ENCODE measurements at regions not wholly inside any gene's neighbourhood (a gene's known extent, or its start where the extent isn't known, plus 50 kb on each side); places are given as distances from the start of the nearest gene placed in this dataset.

DNA sequence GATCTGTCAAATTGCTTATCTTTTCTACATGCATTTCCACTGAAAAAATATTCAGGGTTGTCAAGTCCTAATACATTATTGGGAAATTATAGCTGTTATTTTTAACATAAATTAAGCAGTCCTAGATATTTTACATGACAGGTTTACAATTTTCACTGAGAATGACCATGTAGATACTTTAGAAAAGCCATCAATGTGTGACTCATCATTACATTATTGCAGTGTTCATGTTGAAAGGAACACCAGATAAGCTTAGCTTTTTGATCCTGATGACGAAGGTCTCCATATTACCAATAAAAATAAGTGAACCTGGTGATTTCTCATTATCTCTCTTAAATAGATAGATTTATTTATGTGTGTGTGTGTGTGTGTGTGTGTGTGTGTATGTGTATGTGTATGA, 529.5 kb upstream of the PCDH15 start:
- Histone ChIP-seq H3K79me2 (replicated peaks; ENCODE audit: insufficient read depth, low read length) (no peaks in the 10 kb centered on the region), H3F3A (ENCODE audit: insufficient read depth, low read length, poor library complexity, severe bottlenecking) (no peaks in the 10 kb centered on the region), H3K9me3 (ENCODE audit: low read length) (no peaks in the 10 kb centered on the region), H3K9me2 (ENCODE audit: insufficient read depth, low read length) (no peaks in the 10 kb centered on the region), H3K27me3 (ENCODE audit: insufficient read depth, low read depth, low read length) (no peaks in the 10 kb centered on the region), H3K4me3 (ENCODE audit: low read length) (no peak overlapping the region), H4K20me1 (ENCODE audit: insufficient read depth) (no peaks in the 10 kb centered on the region), H3K4me2 (ENCODE audit: low read length) (no peak overlapping the region), H2AFZ (ENCODE audit: low read depth, low read length) (no peak overlapping the region), H3K27ac (ENCODE audit: low read length) (no peak overlapping the region), H3K36me3 (ENCODE audit: insufficient read depth, low read length) (no peaks in the 10 kb centered on the region), H3K9ac (ENCODE audit: low read length) (no peak overlapping the region)
- TF ChIP-seq, protein P1, sequence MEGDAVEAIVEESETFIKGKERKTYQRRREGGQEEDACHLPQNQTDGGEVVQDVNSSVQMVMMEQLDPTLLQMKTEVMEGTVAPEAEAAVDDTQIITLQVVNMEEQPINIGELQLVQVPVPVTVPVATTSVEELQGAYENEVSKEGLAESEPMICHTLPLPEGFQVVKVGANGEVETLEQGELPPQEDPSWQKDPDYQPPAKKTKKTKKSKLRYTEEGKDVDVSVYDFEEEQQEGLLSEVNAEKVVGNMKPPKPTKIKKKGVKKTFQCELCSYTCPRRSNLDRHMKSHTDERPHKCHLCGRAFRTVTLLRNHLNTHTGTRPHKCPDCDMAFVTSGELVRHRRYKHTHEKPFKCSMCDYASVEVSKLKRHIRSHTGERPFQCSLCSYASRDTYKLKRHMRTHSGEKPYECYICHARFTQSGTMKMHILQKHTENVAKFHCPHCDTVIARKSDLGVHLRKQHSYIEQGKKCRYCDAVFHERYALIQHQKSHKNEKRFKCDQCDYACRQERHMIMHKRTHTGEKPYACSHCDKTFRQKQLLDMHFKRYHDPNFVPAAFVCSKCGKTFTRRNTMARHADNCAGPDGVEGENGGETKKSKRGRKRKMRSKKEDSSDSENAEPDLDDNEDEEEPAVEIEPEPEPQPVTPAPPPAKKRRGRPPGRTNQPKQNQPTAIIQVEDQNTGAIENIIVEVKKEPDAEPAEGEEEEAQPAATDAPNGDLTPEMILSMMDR (IDR thresholded peaks at IDR 0.05; ENCODE audit: poor library complexity, severe bottlenecking) = no peak
- TF ChIP-seq SMC3 (conservative IDR thresholded peaks at IDR 0.05; ENCODE audit: poor library complexity) (no peak), RAD21 (conservative IDR thresholded peaks at IDR 0.05) (no peak), EZH2 (IDR thresholded peaks at IDR 0.05; ENCODE audit: borderline replicate concordance, insufficient read depth, low read length, poor library complexity, severe bottlenecking) (no peak), POLR2AphosphoS5 (IDR thresholded peaks at IDR 0.05) (no peak), TAF1 (IDR thresholded peaks at IDR 0.05; ENCODE audit: low read depth) (no peak), EP300 (conservative IDR thresholded peaks at IDR 0.05; ENCODE audit: poor library complexity, severe bottlenecking) (no peak), MXI1 (conservative IDR thresholded peaks at IDR 0.05; ENCODE audit: poor library complexity, severe bottlenecking) (no peak)
- TF ChIP-seq, protein P2, sequence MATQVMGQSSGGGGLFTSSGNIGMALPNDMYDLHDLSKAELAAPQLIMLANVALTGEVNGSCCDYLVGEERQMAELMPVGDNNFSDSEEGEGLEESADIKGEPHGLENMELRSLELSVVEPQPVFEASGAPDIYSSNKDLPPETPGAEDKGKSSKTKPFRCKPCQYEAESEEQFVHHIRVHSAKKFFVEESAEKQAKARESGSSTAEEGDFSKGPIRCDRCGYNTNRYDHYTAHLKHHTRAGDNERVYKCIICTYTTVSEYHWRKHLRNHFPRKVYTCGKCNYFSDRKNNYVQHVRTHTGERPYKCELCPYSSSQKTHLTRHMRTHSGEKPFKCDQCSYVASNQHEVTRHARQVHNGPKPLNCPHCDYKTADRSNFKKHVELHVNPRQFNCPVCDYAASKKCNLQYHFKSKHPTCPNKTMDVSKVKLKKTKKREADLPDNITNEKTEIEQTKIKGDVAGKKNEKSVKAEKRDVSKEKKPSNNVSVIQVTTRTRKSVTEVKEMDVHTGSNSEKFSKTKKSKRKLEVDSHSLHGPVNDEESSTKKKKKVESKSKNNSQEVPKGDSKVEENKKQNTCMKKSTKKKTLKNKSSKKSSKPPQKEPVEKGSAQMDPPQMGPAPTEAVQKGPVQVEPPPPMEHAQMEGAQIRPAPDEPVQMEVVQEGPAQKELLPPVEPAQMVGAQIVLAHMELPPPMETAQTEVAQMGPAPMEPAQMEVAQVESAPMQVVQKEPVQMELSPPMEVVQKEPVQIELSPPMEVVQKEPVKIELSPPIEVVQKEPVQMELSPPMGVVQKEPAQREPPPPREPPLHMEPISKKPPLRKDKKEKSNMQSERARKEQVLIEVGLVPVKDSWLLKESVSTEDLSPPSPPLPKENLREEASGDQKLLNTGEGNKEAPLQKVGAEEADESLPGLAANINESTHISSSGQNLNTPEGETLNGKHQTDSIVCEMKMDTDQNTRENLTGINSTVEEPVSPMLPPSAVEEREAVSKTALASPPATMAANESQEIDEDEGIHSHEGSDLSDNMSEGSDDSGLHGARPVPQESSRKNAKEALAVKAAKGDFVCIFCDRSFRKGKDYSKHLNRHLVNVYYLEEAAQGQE (IDR thresholded peaks at IDR 0.05; ENCODE audit: borderline replicate concordance) = no peak

DNA sequence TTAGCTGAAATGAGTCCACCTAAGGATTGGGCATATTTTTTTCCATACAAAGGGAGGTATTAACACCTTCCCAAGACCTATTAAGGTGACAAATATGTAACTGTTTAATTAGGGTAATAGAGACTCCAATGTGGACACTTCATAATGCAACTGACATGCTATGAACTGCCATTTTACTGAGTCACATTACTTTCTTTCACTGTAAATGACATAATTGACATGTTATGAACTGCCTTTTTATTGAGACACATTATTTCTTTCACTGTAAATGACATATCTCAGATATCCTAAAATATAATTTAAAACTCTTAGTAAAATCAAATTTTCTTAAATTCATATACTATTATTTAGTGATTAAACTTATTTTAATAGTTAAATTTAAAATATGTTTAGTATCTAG, 528.8 kb upstream of the PCDH15 start:
- no peaks in the 10 kb centered on the region for H4K20me1 ChIP-seq (ENCODE audit: insufficient read depth)
- no peaks in the 10 kb centered on the region for H3F3A ChIP-seq (ENCODE audit: insufficient read depth, low read length, poor library complexity, severe bottlenecking)
- TF ChIP-seq POLR2AphosphoS5 (IDR thresholded peaks at IDR 0.05) (peak; percentile 57), MXI1 (conservative IDR thresholded peaks at IDR 0.05; ENCODE audit: poor library complexity, severe bottlenecking) (no peak), SMC3 (conservative IDR thresholded peaks at IDR 0.05; ENCODE audit: poor library complexity) (no peak), TAF1 (IDR thresholded peaks at IDR 0.05; ENCODE audit: low read depth) (no peak), EP300 (conservative IDR thresholded peaks at IDR 0.05; ENCODE audit: poor library complexity, severe bottlenecking) (peak; percentile 83), RAD21 (conservative IDR thresholded peaks at IDR 0.05) (no peak)
- no peaks in the 10 kb centered on the region for H3K9me2 ChIP-seq (ENCODE audit: insufficient read depth, low read length)
- no peak overlapping the region for H3K4me2 ChIP-seq (ENCODE audit: low read length)
- no peaks in the 10 kb centered on the region for H3K27me3 ChIP-seq (ENCODE audit: insufficient read depth, low read depth, low read length)
- H3K27ac ChIP-seq (ENCODE audit: low read length) = no peak overlapping the region
- H3K79me2 ChIP-seq (replicated peaks; ENCODE audit: insufficient read depth, low read length) = no peaks in the 10 kb centered on the region
- H3K9ac ChIP-seq (ENCODE audit: low read length) = no peak overlapping the region
- no peaks in the 10 kb centered on the region for H3K9me3 ChIP-seq (ENCODE audit: low read length)
- no peaks in the 10 kb centered on the region for H3K36me3 ChIP-seq (ENCODE audit: insufficient read depth, low read length)
- H2AFZ ChIP-seq (ENCODE audit: low read depth, low read length) = no peak overlapping the region
- no peak overlapping the region for H3K4me3 ChIP-seq (ENCODE audit: low read length)

Measured in neural cell (in vitro differentiated cells).